Activated CD8-positive, alpha-beta memory T cell treated with anti-CD3 and anti-CD28 coated beads for 48 hours (primary cell): ENCODE measurements at regions not wholly inside any gene's neighbourhood (a gene's known extent, or its start where the extent isn't known, plus 50 kb on each side); places are given as distances from the start of the nearest gene placed in this dataset.
"Not testable (repeated sequence)": the region's sequence is repeated elsewhere in the genome, so short reads cannot be mapped to it uniquely, and the experiment has no call there.

ENCODE experiments used
- DNase-seq, 3 experiments: peaks; one replicate each; pipeline ENCODE4 v3.0.0-alpha.2; 2020; ENCODE audit warnings: low read depth in 2 of 3, low spot score in 2 of 3

- no peak for DNase-seq
These were observed 117.9 kb upstream of the IRX4 start for GRCh38 chr5:2000591-2000990.

GRCh38 chr5:1999794-2000193 lies 117.1 kb upstream of the IRX4 start:
- no peak for DNase-seq

- no peak for DNase-seq
These were observed 116.1 kb upstream of the IRX4 start for GRCh38 chr5:1998716-1999317.

- no peak for DNase-seq
These were observed 115.6 kb upstream of the IRX4 start for GRCh38 chr5:1998348-1998669.

- no peak for DNase-seq
These were observed 115.1 kb upstream of the IRX4 start for GRCh38 chr5:1997640-1998347.

GRCh38 chr5:1995491-1995890 lies 112.8 kb upstream of the IRX4 start:
- no peak for DNase-seq

GRCh38 chr5:1987471-1987870 lies 104.7 kb upstream of the IRX4 start:
- DNase-seq, result no peak

- no peak for DNase-seq
These were observed 103.1 kb upstream of the IRX4 start for GRCh38 chr5:1985781-1986180.

GRCh38 chr5:1983919-1984695 lies 101.4 kb upstream of the IRX4 start:
- no peak for DNase-seq

- no peak for DNase-seq
These were observed 100.7 kb upstream of the IRX4 start for GRCh38 chr5:1983401-1983800.

- not testable (repeated sequence) for DNase-seq
These were observed 99.8 kb upstream of the IRX4 start for GRCh38 chr5:1982561-1982960.

GRCh38 chr5:1975898-1976765 lies 93.4 kb upstream of the IRX4 start:
- no peak for DNase-seq

GRCh38 chr5:1975406-1975715 lies 92.6 kb upstream of the IRX4 start:
- DNase-seq, result no peak

GRCh38 chr5:1974501-1975405 lies 92.0 kb upstream of the IRX4 start:
- DNase-seq, result no peak

- no peak for DNase-seq
These were observed 91.4 kb upstream of the IRX4 start for GRCh38 chr5:1974081-1974480.

- DNase-seq, result no peak
These were observed 90.8 kb upstream of the IRX4 start for GRCh38 chr5:1973391-1974013.

- no peak for DNase-seq
These were observed 89.2 kb upstream of the IRX4 start for GRCh38 chr5:1971944-1972343.

- no peak for DNase-seq
These were observed 85.0 kb upstream of the IRX4 start for GRCh38 chr5:1967736-1968135.

- no peak for DNase-seq
These were observed 83.7 kb upstream of the IRX4 start for GRCh38 chr5:1966461-1966860.

GRCh38 chr5:1965925-1966324 lies 83.2 kb upstream of the IRX4 start:
- no peak for DNase-seq
